Choroid plexus epithelial cell (primary cell): ENCODE measurements at regions not wholly inside any gene's neighbourhood (a gene's known extent, or its start where the extent isn't known, plus 50 kb on each side); places are given as distances from the start of the nearest gene placed in this dataset.

ENCODE experiments used
- DNase-seq: peaks from one replicate; pipeline ENCODE4 v3.0.0-alpha.2; 2010; ENCODE audit warnings: low read depth
- H3K4me3 ChIP-seq: 2 replicates; pipeline ENCODE4 v1.5.1; 2011; ENCODE audit warnings: low read depth, mild to moderate bottlenecking, control low read depth, low read length, moderate library complexity
- CTCF ChIP-seq: conservative IDR thresholded peaks from 2 replicates; pipeline ENCODE4 v1.5.1; 2011; ENCODE audit warnings: low read depth, mild to moderate bottlenecking, control low read depth, inconsistent platforms, low read length, moderate library complexity

GRCh38 chrX:69222103-69223090 is 57.1 kb upstream of the PJA1 start:
- no peak overlapping the region for H3K4me3 ChIP-seq
- TF ChIP-seq CTCF: peak; percentile 84
- DNase-seq: peak; percentile 68

GRCh38 chrX:69221239-69222102 is 56.2 kb upstream of the PJA1 start:
- no peak for TF ChIP-seq CTCF
- DNase-seq: no peak
- no peak overlapping the region for H3K4me3 ChIP-seq

DNA sequence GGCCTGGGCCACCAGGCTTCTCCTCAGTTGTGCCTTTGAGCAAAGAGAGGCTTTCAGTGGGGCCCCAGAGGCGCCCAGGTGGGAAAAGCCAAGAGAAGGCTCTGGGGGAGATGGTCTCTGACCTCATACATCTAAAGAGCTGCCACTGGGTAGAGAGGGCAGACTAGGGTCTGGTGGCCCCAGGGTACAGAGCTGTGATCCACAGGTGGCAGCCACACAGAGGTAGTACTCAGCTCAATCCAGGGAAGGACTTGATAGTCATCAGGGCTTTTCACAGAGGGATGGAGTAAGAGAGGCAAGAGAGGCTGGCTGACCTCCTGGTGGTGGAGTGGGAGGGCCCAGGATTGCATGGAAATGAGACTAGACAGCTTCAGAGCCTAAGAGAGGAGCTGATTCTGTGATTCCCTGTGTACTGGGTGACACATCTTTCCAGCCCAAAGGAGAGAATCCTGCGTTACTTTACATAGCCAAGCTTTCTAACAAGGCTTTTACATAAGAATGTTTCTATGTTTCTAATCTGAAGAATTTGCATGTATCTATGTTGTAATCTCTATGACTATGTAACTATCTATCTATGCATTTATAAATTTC is 53.2 kb upstream of the PJA1 start:
- DNase-seq: peak; percentile 19
- H3K4me3 ChIP-seq: no peak overlapping the region
- TF ChIP-seq CTCF: peak; percentile 26

DNA sequence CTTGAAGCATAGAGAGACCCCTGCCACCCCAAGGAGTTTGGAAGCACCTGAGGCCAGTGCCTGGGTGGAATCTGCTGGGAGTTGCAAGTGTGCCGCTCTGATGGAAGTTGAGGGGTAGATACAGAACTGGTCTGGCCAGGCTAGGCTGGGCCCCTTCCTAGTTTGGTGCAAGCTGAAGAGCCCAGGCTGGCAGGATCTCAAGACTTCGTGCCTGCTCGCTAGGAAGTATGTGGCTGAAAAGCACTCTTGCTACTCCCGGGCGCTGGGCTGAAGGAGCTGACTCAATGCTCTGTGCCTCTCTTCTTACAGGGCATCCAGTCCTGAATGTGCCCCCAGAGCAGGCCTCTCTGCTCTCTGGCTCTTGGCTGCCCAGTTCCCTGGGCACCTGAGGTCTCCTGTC is 51.7 kb upstream of the PJA1 start:
- DNase-seq: no peak
- TF ChIP-seq CTCF: no peak
- no peak overlapping the region for H3K4me3 ChIP-seq

DNA sequence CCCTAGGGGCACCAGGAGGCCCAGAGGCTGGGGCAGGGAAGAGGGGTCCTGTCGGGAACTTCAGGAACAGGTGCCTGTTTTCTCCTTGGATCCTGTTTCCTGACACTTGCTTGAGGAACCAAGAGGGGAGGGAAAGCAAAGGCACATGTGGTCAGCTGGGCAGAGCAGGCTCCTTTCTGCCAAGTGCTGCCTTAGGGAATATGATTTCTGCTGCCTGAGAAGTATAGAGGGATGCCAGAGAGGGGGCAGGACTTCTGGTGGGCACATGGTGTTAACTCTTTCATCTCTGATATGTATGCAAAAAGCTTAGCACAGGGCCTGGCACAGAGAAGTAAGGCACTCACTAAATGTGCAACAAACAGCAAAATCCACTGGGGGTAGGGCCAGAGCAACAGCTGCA is 51.2 kb upstream of the PJA1 start:
- H3K4me3 ChIP-seq: no peak overlapping the region
- no peak for TF ChIP-seq CTCF
- DNase-seq: no peak

DNA sequence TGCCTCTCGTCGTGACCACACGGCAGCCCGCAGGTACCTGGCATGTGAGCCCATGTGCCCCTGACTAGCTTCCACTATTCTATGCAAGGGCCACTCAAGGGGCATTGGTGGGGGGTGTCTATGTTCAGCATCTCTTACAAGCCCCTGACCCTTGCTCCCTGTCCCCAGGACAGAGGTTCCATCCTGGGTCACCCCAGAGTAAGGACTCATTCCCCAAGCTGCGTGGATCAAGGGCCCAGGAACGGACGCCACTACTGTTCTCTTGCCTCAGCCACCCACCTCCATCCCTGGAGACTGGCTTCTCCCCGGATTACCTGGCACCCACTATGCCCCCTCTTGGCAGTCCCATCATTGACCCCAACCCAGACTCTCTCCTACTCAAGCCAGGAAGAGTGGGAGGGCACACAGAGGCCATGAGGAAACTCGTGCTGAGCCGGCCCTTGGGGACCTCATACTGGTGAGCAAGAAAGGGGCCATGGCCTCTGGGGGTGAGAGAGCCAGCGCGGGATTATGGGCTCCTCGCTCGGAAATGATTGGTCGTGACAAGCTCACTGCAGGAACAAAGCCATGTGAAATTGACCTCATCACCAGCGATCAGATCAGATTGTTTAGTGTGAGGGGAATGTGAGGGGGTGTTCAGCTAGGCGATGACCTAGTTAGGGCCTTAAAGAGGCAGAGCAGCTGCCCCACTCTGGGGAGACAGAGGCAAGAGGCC is 50.1 kb upstream of the PJA1 start:
- no peak overlapping the region for H3K4me3 ChIP-seq
- TF ChIP-seq CTCF: no peak
- DNase-seq: no peak
